SW 1271 (cell line): ENCODE measurements at regions not wholly inside any gene's neighbourhood (a gene's known extent, or its start where the extent isn't known, plus 50 kb on each side); places are given as distances from the start of the nearest gene placed in this dataset.

Experiments
- DNase-seq, 2 experiments: peaks; one replicate each; lab custom pipeline; 2025; lab: John Stamatoyannopoulos, UW

- DNase-seq, result no peak
Measured at GRCh38 chr21:41651830-41652229, 115.0 kb downstream of the RIPK4 start.

- DNase-seq, result no peak
Measured at GRCh38 chr21:41651406-41651805, 115.4 kb downstream of the RIPK4 start.

GRCh38 chr21:41650526-41651145, 116.2 kb downstream of the RIPK4 start:
- no peak for DNase-seq

- DNase-seq, result no peak
Measured at GRCh38 chr21:41648591-41649031, 118.2 kb downstream of the RIPK4 start.

GRCh38 chr21:41647806-41648561, 118.9 kb downstream of the RIPK4 start:
- no peak for DNase-seq

GRCh38 chr21:41643246-41643966, 123.4 kb downstream of the RIPK4 start:
- no peak for DNase-seq

GRCh38 chr21:41641821-41642701, 124.8 kb downstream of the RIPK4 start:
- peak in 1 of 2 experiments; percentile 63 for DNase-seq

- no peak for DNase-seq
Measured at GRCh38 chr21:41641510-41641815, 125.4 kb downstream of the RIPK4 start.

- DNase-seq, result no peak
Measured at GRCh38 chr21:41640748-41641509, 125.9 kb downstream of the RIPK4 start.

GRCh38 chr21:41639766-41640165, 127.1 kb downstream of the RIPK4 start:
- no peak for DNase-seq

GRCh38 chr21:41639336-41639735, 127.5 kb downstream of the RIPK4 start:
- DNase-seq, result no peak

- no peak for DNase-seq
Measured at GRCh38 chr21:41638201-41638790, 128.6 kb downstream of the RIPK4 start.

GRCh38 chr21:41636636-41637630, 129.0 kb upstream of the TMPRSS2 start:
- no peak for DNase-seq

GRCh38 chr21:41635874-41636273, 127.9 kb upstream of the TMPRSS2 start:
- no peak for DNase-seq

- no peak for DNase-seq
Measured at GRCh38 chr21:41634858-41635257, 126.9 kb upstream of the TMPRSS2 start.

- no peak for DNase-seq
Measured at GRCh38 chr21:41634211-41634694, 126.3 kb upstream of the TMPRSS2 start.

- DNase-seq, result no peak
Measured at GRCh38 chr21:41633627-41634026, 125.7 kb upstream of the TMPRSS2 start.

- DNase-seq, result no peak
Measured at GRCh38 chr21:41632748-41633475, 125.0 kb upstream of the TMPRSS2 start.
